GM23338 (cell line): ENCODE measurements at regions not wholly inside any gene's neighbourhood (a gene's known extent, or its start where the extent isn't known, plus 50 kb on each side); places are given as distances from the start of the nearest gene placed in this dataset.

Experiments used
- CREB1 ChIP-seq: fragments of 250-450 bp; sonication (Bioruptor Pico); IDR thresholded peaks from 2 replicates; pipeline ENCODE4 v1.5.0; 2020; ENCODE audit warnings: low read depth, mild to moderate bottlenecking, moderate library complexity
- CTCF ChIP-seq, 2 experiments: fragments of 200-600 bp in 1 of 2; sonication (generic) in 1 of 2; conservative IDR thresholded peaks; 2 replicates each; pipeline versions ENCODE4 v1.5.1 to v1.6.1; 2016 to 2017; ENCODE audit warnings: antibody characterized with exemption in 2 of 2, low read depth in 2 of 2, mild to moderate bottlenecking in 2 of 2, moderate library complexity in 1 of 2
- EZH2 ChIP-seq: fragments of 200-600 bp; sonication (generic); IDR thresholded peaks from one replicate; pipeline ENCODE4 v1.8.0; 2017; ENCODE audit warnings: antibody characterized with exemption, mild to moderate bottlenecking, low read depth; ENCODE audit not compliant: unreplicated experiment
- EZH2phosphoT487 ChIP-seq: fragments of 200-600 bp; sonication (generic); IDR thresholded peaks from one replicate; pipeline ENCODE4 v1.8.1; 2018; ENCODE audit warnings: antibody characterized with exemption; ENCODE audit not compliant: unreplicated experiment
- NANOG ChIP-seq: IDR thresholded peaks from 2 replicates; pipeline ENCODE4 v1.6.1; 2016; ENCODE audit warnings: antibody characterized with exemption, borderline replicate concordance
- STAT1 ChIP-seq: IDR thresholded peaks from one replicate; pipeline ENCODE4 v1.6.1; 2016; ENCODE audit warnings: antibody characterized with exemption; ENCODE audit not compliant: unreplicated experiment
- TF ChIP-seq, protein P1 (sequence below): fragments of 250-450 bp; sonication (Bioruptor Pico); IDR thresholded peaks from 2 replicates; pipeline ENCODE4 v1.5.0; 2020; ENCODE audit warnings: mild to moderate bottlenecking, moderate library complexity
- TF ChIP-seq, protein P2 (sequence below): IDR thresholded peaks from one replicate; pipeline ENCODE4 v1.6.1; 2018; ENCODE audit warnings: antibody characterized with exemption; ENCODE audit not compliant: unreplicated experiment
- TF ChIP-seq, protein P3 (sequence below): IDR thresholded peaks from 2 replicates; pipeline ENCODE4 v1.6.1; 2016; ENCODE audit warnings: antibody characterized with exemption

DNA sequence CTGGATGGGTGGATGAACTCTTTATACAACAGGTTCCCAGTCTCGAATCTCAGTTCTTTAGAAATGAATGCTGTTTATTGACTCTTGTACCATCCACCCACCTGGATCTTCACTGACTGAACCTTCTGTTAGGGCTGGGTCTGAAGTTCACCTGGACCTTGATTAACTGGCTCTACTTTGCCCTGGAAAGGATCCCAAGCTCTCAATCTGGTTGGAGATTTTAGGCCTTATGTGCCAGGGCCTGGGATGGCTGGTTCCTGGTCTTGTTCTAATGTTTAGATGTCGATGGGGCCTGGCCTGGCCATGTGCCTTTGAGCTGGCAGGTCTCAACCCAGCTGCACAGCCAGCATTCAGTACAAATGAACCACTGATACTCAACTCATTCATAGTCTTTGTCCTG, 76.5 kb upstream of the MED13L start (continued):
- TF ChIP-seq, protein P1, sequence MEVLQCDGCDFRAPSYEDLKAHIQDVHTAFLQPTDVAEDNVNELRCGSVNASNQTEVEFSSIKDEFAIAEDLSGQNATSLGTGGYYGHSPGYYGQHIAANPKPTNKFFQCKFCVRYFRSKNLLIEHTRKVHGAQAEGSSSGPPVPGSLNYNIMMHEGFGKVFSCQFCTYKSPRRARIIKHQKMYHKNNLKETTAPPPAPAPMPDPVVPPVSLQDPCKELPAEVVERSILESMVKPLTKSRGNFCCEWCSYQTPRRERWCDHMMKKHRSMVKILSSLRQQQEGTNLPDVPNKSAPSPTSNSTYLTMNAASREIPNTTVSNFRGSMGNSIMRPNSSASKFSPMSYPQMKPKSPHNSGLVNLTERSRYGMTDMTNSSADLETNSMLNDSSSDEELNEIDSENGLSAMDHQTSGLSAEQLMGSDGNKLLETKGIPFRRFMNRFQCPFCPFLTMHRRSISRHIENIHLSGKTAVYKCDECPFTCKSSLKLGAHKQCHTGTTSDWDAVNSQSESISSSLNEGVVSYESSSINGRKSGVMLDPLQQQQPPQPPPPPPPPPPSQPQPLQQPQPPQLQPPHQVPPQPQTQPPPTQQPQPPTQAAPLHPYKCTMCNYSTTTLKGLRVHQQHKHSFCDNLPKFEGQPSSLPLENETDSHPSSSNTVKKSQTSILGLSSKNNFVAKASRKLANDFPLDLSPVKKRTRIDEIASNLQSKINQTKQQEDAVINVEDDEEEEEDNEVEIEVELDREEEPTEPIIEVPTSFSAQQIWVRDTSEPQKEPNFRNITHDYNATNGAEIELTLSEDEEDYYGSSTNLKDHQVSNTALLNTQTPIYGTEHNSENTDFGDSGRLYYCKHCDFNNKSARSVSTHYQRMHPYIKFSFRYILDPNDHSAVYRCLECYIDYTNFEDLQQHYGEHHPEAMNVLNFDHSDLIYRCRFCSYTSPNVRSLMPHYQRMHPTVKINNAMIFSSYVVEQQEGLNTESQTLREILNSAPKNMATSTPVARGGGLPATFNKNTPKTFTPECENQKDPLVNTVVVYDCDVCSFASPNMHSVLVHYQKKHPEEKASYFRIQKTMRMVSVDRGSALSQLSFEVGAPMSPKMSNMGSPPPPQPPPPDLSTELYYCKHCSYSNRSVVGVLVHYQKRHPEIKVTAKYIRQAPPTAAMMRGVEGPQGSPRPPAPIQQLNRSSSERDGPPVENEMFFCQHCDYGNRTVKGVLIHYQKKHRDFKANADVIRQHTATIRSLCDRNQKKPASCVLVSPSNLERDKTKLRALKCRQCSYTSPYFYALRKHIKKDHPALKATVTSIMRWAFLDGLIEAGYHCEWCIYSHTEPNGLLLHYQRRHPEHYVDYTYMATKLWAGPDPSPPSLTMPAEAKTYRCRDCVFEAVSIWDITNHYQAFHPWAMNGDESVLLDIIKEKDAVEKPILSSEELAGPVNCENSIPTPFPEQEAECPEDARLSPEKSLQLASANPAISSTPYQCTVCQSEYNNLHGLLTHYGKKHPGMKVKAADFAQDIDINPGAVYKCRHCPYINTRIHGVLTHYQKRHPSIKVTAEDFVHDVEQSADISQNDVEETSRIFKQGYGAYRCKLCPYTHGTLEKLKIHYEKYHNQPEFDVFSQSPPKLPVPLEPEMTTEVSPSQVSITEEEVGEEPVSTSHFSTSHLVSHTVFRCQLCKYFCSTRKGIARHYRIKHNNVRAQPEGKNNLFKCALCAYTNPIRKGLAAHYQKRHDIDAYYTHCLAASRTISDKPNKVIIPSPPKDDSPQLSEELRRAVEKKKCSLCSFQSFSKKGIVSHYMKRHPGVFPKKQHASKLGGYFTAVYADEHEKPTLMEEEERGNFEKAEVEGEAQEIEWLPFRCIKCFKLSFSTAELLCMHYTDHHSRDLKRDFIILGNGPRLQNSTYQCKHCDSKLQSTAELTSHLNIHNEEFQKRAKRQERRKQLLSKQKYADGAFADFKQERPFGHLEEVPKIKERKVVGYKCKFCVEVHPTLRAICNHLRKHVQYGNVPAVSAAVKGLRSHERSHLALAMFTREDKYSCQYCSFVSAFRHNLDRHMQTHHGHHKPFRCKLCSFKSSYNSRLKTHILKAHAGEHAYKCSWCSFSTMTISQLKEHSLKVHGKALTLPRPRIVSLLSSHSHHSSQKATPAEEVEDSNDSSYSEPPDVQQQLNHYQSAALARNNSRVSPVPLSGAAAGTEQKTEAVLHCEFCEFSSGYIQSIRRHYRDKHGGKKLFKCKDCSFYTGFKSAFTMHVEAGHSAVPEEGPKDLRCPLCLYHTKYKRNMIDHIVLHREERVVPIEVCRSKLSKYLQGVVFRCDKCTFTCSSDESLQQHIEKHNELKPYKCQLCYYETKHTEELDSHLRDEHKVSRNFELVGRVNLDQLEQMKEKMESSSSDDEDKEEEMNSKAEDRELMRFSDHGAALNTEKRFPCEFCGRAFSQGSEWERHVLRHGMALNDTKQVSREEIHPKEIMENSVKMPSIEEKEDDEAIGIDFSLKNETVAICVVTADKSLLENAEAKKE (CRISPR knock-in tag), result no peak
- TF ChIP-seq, protein P2, sequence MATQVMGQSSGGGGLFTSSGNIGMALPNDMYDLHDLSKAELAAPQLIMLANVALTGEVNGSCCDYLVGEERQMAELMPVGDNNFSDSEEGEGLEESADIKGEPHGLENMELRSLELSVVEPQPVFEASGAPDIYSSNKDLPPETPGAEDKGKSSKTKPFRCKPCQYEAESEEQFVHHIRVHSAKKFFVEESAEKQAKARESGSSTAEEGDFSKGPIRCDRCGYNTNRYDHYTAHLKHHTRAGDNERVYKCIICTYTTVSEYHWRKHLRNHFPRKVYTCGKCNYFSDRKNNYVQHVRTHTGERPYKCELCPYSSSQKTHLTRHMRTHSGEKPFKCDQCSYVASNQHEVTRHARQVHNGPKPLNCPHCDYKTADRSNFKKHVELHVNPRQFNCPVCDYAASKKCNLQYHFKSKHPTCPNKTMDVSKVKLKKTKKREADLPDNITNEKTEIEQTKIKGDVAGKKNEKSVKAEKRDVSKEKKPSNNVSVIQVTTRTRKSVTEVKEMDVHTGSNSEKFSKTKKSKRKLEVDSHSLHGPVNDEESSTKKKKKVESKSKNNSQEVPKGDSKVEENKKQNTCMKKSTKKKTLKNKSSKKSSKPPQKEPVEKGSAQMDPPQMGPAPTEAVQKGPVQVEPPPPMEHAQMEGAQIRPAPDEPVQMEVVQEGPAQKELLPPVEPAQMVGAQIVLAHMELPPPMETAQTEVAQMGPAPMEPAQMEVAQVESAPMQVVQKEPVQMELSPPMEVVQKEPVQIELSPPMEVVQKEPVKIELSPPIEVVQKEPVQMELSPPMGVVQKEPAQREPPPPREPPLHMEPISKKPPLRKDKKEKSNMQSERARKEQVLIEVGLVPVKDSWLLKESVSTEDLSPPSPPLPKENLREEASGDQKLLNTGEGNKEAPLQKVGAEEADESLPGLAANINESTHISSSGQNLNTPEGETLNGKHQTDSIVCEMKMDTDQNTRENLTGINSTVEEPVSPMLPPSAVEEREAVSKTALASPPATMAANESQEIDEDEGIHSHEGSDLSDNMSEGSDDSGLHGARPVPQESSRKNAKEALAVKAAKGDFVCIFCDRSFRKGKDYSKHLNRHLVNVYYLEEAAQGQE, result no peak
- TF ChIP-seq, protein P3, sequence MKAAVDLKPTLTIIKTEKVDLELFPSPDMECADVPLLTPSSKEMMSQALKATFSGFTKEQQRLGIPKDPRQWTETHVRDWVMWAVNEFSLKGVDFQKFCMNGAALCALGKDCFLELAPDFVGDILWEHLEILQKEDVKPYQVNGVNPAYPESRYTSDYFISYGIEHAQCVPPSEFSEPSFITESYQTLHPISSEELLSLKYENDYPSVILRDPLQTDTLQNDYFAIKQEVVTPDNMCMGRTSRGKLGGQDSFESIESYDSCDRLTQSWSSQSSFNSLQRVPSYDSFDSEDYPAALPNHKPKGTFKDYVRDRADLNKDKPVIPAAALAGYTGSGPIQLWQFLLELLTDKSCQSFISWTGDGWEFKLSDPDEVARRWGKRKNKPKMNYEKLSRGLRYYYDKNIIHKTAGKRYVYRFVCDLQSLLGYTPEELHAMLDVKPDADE, result no peak
- TF ChIP-seq CREB1 (CRISPR knock-in tag) (no peak), NANOG (no peak), STAT1 (no peak), EZH2 (no peak), CTCF (conservative IDR thresholded peaks at IDR 0.05; ENCODE audit: low read depth in 2 of 2) (no peak), EZH2phosphoT487 (no peak)
